SK-N-SH (cell line): ENCODE measurements at regions not wholly inside any gene's neighbourhood (a gene's known extent, or its start where the extent isn't known, plus 50 kb on each side); places are given as distances from the start of the nearest gene placed in this dataset.
"Not testable (repeated sequence)": the region's sequence is repeated elsewhere in the genome, so short reads cannot be mapped to it uniquely, and the experiment has no call there.

ENCODE experiments used
- CTCF ChIP-seq: fragments of 200-600 bp; sonication (generic); IDR thresholded peaks from 2 replicates; pipeline ENCODE4 v1.6.1; 2017; ENCODE audit warnings: antibody characterized with exemption, mild to moderate bottlenecking, moderate library complexity
- POLR2AphosphoS5 ChIP-seq: IDR thresholded peaks from 2 replicates; pipeline ENCODE4 v1.6.1; 2012; ENCODE audit warnings: low read depth, low read length

GRCh38 chr2:90291934-90292333, 1600.5 kb downstream of the RPIA start:
- TF ChIP-seq CTCF, POLR2AphosphoS5: not testable (repeated sequence)
